OCI-LY7 (cell line): ENCODE measurements at regions not wholly inside any gene's neighbourhood (a gene's known extent, or its start where the extent isn't known, plus 50 kb on each side); places are given as distances from the start of the nearest gene placed in this dataset.

Experiments used
- EZH2phosphoT487 ChIP-seq: fragments of 200-600 bp; sonication (generic); IDR thresholded peaks from 2 replicates; pipeline ENCODE4 v1.6.1; 2018; ENCODE audit warnings: low read depth, borderline replicate concordance, mild to moderate bottlenecking, mixed run types, antibody characterized with exemption, low read length, moderate library complexity, mixed read lengths
- TF ChIP-seq, protein P1 (sequence below): fragments of 200-600 bp; sonication (generic); conservative IDR thresholded peaks from 2 replicates; pipeline ENCODE4 v1.5.1; 2014; ENCODE audit warnings: mild to moderate bottlenecking, antibody characterized with exemption, low read length, moderate library complexity, mixed read lengths

- no peak for TF ChIP-seq EZH2phosphoT487
- TF ChIP-seq, protein P1, sequence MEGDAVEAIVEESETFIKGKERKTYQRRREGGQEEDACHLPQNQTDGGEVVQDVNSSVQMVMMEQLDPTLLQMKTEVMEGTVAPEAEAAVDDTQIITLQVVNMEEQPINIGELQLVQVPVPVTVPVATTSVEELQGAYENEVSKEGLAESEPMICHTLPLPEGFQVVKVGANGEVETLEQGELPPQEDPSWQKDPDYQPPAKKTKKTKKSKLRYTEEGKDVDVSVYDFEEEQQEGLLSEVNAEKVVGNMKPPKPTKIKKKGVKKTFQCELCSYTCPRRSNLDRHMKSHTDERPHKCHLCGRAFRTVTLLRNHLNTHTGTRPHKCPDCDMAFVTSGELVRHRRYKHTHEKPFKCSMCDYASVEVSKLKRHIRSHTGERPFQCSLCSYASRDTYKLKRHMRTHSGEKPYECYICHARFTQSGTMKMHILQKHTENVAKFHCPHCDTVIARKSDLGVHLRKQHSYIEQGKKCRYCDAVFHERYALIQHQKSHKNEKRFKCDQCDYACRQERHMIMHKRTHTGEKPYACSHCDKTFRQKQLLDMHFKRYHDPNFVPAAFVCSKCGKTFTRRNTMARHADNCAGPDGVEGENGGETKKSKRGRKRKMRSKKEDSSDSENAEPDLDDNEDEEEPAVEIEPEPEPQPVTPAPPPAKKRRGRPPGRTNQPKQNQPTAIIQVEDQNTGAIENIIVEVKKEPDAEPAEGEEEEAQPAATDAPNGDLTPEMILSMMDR = no peak
Measured at GRCh38 chr13:34667286-34668218, 274.5 kb upstream of the NBEA start.
